Activated CD8-positive, alpha-beta memory T cell treated with anti-CD3 and anti-CD28 coated beads, Interleukin-2, amount 50 U/mL, for 24 hours (primary cell): ENCODE measurements at regions not wholly inside any gene's neighbourhood (a gene's known extent, or its start where the extent isn't known, plus 50 kb on each side); places are given as distances from the start of the nearest gene placed in this dataset.
"Not testable (repeated sequence)": the region's sequence is repeated elsewhere in the genome, so short reads cannot be mapped to it uniquely, and the experiment has no call there.

Experiments used
- DNase-seq: peaks from one replicate; pipeline ENCODE4 v3.0.0-alpha.2; 2020; ENCODE audit errors: extremely low read depth

DNA sequence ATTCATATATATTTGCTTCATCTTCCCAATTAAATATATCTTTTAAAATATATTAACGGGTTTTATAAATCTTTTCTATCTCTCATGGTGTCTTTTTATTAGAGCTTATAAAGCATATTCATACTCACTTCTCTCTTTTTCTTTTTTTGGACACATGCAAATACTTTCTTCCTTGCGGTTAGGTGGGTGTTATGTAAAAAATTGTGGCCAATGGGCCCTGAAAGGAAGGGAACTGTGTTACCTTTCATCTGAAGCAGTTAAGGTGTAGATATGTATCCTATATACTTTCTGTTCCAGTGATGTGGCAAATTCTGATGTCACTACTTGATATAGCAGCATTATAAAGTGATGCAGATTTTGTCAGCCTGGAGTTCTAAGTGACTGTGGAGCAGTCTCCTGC is 714.5 kb downstream of the PLCL1 start:
- DNase-seq, result no peak

DNA sequence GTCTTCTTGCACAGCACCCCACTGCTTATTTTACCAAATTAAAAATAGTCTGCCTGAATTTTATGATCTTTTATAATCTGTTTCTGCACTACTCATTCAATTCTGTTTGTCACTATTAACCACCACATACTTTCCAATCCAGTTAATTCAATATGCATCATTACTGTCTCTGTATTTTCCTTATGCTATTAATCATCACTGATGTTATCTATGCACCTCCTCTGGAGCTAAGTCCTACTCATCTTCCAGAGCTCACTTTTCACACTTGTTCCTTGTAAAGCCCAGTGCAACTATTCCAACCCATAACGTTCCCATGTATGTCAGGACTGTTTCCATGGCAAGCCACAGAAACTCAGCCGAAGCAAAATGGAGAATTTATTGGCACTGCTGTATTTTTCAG is 713.6 kb downstream of the PLCL1 start:
- no peak for DNase-seq

DNA sequence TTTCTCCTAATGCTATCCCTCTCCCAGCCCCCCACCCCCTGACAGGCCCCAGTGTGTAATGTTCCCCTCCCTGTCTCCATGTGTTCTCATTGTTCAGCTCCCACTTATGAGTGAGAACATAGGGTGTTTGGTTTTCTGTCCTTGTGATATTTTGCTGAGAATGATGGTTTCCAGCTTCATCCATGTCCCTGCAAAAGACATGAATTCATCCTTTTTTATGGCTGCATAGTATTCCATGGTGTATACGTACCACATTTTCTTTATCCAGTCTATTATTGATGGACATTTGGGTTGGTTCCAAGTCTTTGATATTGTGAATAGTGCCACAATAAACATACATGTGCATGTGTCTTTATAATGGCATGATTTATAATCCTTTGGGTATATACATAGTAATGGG is 704.2 kb downstream of the PLCL1 start:
- not testable (repeated sequence) for DNase-seq

DNA sequence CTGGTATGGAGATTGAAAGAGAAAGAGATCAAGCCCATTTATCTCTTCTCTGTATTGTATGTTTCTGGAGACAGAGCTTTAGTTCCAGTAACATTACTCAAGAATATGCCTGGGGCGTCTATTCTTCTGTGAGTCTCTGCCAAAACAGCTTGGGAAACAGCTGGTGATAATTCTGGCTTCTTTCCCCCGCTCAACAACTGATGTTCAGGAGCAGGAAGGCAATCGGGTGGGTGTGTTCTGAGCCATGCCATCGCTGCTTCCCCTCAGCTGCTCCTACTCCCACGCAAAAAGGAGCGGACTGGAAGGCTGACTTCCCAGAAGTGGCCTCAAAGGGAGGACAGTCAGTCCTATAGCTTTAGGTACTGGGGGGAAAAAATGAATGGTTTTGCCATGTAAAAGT is 695.1 kb downstream of the PLCL1 start:
- DNase-seq, result no peak

DNA sequence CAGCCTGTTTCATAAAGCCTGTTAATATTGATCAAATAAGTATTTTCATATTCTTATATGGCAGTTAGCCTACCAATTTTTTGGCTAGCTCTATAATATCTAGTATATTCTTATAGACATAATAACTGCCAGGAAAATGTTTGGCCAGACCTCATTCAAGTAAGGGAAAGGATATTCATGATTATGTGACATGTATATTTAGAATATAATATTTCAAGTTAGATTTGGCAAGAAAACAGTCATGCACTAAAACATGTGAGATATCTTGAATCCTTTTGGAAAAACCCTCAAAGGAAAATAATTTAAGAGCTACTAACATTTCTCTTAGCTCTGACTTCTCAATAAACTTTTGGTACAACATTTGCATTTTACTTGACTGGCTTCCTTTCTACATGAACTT is 694.1 kb downstream of the PLCL1 start:
- no peak for DNase-seq

DNA sequence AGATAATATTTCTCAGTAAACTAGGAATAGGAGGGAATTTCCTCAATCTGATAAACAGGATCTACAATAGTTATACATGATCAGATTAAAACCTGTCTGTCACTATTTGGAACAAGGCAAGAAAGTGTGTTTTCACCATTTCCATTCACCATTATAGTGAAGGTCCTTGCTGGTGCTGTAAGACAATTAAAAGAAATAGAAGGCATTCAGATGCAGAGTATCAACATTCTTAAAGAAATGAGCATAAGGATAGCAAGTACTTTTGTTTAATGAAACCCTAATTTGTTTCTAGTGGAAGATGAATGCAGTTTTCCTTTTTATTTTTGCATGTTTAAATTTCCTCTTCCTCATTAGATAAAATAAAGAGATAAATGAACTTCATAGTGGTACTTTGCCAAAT is 693.7 kb downstream of the PLCL1 start:
- DNase-seq, result no peak

DNA sequence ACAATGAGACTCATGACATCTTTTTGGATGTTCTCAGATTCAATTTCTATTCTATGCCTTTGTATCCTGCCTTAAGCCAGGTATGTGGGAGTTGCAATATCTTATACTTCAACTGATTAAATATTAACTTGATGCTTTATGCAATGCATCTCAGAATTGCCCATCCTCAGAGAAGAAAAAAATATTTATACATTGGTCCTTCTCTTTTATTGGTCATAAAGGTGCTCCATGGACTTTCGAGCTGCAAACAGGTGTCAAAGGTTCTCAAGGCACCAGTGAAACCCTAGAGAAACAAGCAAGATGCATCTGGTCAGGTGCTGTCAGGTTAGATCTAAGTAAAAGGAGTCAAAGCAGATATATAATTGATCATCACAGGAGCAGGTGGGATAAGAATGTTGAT is 690.5 kb downstream of the PLCL1 start:
- DNase-seq, result no peak

DNA sequence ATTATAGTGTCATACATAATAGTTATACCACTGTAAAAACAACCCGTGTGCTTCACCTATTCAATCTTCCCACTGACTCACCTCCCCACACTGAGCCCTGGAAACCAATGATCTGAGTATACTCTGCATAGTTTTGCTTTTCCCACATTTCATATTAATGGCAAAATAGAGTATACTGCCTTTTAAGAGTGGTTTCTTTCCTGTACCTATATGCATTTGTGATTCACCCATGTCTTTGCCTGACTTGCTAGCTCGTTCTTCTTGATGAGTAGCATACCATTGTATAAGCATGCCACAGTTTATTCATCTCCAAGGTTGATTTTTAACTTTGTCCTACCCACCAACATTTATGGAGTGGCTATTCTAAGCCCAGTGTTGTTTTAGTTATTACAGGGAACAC is 686.4 kb downstream of the PLCL1 start:
- no peak for DNase-seq

DNA sequence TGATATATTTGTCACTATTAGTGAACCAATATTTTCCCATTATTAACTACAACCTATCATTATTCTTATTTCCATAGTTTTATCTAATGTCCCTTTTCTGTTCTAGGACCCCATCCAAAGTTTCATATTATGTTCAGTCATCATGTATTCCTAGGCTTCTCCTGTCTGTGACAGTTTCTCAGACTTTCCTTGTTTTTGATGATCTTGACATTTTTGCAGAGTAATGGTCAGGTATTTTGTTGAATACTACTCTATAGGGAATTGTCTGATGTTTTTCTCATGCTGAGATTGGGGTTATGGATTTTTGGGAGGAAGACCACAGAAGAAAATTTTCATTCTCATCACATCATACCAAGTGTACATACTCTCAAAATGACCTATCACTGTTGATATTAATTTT is 684.6 kb downstream of the PLCL1 start:
- DNase-seq, result no peak

DNA sequence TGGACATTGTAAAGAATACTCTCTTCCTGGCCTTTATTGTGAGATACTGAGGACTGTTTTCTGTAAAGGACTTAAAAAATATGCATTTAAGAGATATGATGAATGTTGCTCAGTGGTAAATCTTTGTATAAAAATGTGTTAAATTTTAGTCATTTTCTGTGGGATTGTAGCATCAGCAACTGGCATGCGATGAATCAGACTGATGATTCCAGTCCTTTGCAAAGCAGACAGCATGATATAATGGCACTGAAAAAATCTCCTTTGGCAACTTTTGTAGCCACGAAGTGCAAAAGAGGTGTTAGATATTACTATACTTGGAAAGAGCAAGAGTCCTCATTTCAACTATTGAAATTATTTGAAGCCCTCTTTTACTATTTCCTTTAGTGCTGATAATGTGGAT is 678.7 kb downstream of the PLCL1 start:
- DNase-seq, result no peak

DNA sequence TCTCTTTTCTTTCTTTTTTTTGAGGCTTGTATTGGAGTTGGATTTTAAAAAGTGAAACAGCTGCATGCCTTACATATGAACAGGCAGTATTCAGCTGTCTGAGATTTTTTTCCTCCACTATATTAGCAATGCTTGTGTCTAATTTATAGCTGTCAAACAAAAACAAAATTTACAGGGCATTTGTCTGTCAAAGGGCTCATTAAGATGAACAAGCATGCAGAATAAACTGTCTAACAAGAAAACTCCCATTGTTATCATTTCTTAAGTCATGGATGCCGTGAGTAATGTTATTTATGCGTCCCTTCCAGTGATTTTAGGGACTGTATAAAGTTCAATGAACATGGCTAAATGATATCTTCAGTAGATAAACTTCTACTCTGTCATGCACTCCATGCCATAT is 674.7 kb downstream of the PLCL1 start:
- no peak for DNase-seq

DNA sequence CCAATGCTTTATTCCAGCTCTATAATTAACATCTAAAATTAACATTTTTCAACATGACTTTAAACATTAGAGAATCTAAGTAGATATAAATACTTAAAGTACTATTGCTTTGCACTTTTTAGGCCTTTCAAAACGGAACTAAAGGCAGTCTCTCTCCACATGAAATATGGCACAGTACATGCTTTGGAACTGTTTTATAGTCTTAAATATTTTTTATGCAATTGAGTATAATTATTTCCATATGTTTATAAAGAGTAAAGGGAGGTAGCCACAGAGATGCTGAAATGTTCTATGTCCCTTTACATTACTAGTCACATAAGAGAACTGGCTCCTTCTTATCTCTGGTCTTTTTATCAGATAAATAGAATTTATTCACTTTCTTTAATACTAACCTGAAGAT is 674.0 kb downstream of the PLCL1 start:
- no peak for DNase-seq

DNA sequence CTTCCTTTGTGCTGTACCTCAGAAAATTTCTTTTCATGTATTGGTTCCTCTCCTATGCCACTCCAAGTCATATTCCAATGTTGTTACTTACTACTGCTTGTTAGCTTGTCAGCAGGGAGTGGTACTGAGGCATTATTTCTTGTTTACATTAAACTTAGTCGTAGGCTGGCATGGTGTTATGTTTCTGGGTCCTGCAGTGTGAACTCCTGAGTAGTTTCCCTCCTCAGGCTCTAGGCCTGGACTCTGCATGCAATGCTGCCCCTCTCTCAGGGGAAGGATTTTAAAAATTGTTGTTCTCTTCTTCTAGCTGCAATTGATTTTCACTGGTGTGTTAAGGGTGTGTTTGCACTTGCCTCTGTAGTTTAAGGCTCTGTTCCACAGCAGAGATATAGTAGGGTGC is 671.6 kb downstream of the PLCL1 start:
- DNase-seq, result no peak

DNA sequence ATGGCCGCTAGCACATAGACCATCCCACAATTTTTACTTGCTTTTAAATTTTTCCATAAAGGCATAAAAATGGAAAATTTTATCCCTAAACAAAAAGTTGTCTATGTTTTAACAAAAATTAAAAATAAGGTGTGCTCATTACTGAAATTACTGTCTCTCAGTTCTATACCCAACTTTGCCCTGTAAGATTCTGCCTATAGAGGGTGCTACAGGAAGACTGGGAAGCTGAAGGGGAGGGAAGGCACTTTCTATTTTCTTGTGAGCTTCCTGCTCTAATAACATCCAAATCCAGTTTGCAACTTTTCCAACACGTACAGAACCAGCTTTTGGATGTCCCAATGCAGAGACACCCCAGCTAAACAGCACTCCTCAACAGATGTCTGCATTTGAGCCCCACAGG is 666.9 kb downstream of the PLCL1 start:
- DNase-seq, result no peak

DNA sequence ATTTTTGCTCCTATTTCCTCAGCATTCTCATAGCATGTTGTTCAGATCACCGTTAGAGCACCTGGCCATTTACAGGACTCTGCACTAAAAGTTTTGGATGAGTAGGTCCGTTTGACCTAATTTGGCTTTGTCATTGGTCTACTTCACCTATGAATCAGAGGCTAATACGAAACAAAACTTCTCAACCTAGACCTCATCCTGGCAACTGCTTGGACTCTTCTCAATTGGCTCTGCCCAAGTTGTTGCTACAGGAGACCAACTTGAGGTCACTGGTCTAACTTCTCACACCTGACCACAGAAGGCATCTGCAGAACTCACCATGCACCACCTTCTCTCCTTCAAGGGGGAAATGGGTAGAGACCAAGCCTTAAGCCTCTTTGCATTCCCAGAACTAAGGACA is 663.7 kb downstream of the PLCL1 start:
- no peak for DNase-seq

DNA sequence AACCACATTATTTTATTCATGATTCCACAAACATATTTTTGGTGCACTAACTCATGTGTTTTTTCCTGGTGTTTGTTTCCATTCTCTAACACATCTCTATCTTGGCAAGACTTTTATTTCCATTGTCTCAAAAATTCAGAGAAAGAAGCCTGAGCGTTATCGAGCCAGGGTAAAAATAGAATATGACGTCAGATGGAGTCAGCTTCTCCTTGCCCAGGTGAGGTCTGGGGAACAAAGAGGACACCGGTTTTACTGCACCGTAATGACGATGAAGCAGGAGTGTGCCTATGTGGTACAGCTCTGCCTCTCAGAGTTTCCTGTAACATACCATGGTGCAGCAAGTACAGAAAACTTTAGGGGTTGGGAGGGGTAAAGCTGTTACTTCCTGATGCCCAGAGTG is 661.6 kb downstream of the PLCL1 start:
- no peak for DNase-seq

DNA sequence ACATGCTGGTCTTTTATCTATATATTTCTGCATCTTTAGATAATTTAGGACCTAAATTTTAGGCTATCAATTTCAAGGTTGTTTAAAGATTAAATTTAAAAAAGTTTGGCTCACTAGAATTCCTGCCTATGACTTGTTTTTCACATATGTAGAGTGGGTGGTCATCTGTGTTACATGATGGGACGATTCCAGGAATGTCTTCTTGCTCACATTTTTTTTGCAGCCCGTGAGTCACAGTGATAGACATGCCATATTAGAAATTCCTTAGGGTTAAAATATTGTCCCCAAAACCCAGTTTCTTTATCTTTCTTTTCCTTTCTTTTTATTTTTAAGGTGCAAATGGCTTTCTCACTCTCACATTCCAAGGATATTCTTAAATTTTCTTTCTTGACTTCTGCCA is 652.0 kb downstream of the PLCL1 start:
- DNase-seq, result no peak

DNA sequence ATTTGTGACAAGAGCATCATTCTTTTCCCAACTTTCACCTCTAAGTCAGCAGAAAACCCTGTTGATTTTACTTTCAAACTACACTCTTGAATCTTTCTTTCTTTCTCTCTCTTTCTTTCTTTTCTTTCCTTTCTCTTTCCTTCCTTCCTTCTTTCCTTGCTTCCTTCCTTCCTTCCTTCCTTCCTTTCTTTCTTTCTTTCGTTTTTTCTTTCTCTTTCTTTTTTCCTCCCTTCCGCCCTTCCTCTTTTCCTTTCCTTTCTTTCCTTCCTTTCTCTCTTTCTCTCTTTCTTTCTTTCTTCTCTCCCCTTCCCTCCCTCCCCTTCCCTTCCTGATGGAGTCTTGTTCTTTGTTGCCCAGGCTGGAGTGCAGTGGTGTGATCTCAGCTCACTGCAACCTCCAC is 649.5 kb downstream of the PLCL1 start:
- no peak for DNase-seq

DNA sequence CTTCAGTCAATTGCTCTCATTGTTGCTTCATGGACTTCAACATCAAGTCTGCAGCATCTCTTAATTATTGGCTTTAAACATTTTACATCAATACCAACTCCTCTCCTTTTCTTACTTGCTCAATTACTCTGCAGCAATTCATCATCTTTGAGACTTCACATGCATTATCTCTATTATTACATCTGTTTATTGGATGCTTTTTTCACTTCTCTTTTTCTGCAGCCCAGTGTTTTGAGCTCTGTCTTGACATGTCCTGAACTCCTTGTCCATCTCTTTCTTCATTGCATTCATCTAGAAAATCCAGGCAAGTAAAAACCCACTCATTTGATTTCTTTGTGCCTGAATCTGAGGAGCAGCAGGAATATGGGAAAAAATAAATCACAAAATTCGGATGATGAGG is 647.9 kb downstream of the PLCL1 start:
- no peak for DNase-seq

DNA sequence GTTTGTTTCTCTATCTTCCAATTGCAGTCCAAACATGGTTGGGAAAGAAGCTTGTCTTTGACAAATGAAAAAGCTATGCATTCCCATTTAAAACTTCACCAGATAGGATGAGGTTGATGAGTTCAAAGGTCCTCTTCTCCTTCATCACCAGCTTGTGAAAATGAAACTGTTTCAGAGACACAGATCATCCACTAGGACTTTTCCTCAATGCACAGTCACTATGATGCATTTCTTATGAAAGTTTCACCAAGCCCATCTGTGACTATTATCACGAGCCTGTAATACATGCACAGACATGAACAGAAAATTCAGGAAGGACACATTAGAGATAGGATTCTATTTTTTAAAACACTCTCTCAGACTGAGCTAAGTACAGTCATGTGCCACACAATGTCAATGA is 644.4 kb downstream of the PLCL1 start:
- DNase-seq, result no peak

DNA sequence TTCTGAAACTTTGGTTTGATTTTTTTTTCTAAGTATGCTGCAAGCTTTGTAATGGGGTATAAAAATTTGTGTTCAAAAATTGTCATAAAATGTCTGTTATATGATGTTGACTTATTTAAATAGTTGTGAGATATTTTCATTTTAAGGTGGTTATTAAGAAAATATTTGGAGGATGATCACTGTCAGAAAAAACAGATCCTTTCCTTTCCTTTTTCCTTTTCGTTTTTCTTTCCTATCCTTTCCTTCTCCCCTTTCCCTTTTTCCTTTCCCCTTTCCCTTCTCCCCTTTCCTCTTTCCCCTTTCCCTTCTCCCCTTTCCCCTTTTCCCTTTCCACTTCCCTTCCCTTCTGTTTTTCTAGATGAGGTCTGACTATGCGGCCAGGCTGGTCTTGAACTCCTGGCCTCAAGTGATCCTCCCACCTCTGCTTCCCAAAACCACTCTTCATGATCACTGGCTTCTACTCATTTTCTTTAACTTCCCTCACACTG is 640.5 kb downstream of the PLCL1 start:
- no peak for DNase-seq

DNA sequence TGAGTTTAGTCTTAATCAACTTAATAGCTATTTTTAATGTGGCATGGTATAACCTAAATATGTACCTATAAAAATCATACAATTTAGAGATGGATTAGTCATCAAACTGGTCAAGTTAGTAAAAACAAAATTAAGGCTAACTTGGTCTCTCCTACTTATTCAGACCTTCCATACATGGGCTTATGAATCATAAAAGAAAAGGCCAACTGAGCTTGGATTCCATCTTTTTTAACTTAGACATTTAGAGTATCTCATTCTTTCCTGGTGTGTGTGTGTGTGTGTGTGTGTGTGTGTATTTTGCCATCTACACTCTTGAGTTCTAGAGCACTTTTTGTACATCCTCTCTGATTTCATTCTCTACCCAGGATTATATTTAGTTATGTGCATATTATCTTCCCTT is 637.5 kb downstream of the PLCL1 start:
- no peak for DNase-seq

DNA sequence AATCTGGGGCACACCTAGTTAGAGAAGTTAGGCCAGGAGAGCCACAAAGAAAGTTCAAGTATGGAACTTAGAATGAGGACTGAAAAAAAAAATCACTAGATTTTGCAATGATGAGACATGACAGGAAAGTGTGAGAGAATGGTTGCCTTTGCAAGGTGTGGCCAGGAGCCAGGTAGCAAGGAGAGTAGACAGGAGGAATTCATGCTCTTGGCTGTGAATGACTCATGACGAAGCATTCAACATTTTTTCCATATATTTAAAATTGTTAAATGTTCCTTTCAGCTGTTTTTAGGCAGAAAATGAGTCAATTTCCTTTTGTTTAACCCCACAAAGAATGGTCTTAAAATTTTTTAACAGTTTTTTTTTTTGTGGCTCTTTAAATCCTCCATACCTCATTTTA is 636.9 kb downstream of the PLCL1 start:
- DNase-seq, result no peak

DNA sequence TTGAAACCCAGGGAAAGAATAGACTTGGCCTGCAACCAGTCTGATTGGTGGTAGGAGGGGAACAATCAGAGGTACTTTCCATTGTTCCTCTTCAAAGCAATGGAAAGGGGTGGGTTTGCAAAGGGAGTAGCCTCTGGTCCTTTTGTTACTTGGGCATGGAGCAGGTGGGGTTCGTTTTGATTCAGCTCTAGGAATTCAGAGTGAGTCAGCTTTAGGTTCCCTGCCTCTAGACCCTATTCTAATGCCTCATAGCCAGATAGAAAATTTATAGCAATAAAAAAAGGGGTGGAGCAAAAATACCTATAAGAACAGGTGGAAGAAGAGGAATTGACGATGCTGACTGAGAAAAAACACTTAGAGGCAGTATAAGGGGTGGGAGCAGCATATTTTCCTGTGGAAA is 636.4 kb downstream of the PLCL1 start:
- no peak for DNase-seq

DNA sequence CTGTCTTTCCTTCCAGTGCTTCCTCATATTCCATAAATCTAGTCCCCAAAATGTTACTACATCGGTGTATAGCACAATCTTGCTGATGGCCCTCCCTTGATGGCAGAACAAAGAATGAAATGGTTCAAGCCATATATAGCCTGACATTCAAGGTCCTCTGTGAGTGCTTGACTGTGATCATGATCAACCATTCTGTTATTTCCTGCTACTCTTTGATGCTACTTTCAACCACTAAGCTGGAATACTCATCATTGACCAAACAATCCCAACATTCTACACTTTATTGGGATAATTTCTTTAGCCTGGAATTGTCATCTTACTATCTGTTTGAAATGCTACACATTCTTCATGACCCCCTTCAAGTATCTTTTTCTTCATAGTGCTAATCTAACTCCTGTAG is 633.9 kb downstream of the PLCL1 start:
- no peak for DNase-seq
